ENCODE measurements at regions not wholly inside any gene's neighbourhood (a gene's known extent, or its start where the extent isn't known, plus 50 kb on each side); places are given as distances from the start of the nearest gene placed in this dataset.

DNA sequence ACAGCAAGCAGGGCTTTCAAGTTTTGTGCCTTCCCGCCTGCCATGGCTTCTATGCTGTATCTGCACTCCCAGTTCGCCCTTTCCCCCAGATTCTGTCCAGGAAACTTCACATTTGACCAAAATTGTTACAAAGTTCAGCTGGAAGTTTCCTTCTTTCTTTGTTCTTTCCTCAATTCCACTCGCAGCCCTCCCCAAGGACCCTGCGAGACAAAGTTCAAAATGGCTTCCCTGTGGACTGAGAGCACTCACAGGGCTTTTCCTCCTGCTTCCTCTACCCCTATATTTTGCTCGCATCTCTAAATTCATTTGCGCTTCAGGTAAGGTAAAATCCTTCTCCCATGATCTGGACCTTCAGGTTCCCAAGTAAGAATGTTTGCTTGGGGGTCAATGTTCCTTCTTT lies 1348.4 kb upstream of the B3GALT2 start:
- Mint-ChIP-seq H3K27me3 (no peaks in the 10 kb centered on the region), H3K4me1 (peaks cover 0 to 1% (median 0%) of the 10 kb centered on the region in 3 donors), H3K4me3 (no peak overlapping the region), H3K36me3 (no peaks in the 10 kb centered on the region), H3K9me3 (no peaks in the 10 kb centered on the region), H3K27ac (no peak overlapping the region)

DNA sequence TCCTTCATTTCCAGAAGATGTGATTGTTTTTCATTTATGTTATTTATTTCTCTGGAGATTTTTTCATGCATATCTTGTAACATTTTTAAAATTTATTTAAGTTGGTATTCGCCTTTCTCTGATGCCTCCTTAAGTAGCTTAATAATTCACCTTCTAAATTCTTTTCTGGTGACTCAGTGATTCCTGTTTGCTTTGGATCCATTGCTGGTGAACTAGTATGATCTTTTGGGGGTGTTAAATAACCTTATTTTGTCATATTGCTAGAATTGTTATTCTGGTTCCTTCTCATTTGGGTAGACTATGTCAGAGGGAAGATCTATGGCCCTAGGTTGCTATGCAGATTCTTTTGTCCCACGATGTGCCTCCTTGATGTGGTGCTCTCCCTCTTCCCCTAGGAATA lies 1347.2 kb upstream of the B3GALT2 start:
- no peak overlapping the region for H3K4me3 Mint-ChIP-seq
- H3K9me3 Mint-ChIP-seq: peaks cover 0 to 2% (median 0%) of the 10 kb centered on the region in 3 donors
- H3K4me1 Mint-ChIP-seq: peaks cover 0 to 1% (median 0%) of the 10 kb centered on the region in 3 donors
- H3K27me3 Mint-ChIP-seq: no peaks in the 10 kb centered on the region
- no peak overlapping the region for H3K27ac Mint-ChIP-seq
- H3K36me3 Mint-ChIP-seq: no peaks in the 10 kb centered on the region

DNA sequence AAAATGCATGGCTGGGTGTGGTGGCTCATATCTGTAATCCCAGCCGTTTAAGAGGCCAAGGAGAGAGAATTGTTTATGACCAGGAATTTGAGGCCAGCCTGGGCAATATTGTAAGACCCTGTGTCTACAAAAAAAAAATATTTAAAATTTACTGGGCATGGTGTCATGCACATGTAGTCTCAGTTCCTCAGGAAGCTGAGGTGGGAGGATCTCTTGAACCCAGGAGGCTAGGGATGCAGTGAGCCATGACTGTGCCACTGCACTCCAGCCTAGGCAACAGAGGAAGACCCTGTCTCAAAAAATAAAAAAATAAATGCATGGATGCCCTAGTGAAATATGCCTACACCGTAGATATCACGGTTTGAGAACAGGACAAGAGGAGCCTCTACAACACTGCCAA lies 1331.2 kb upstream of the B3GALT2 start:
- Mint-ChIP-seq H3K36me3 (no peaks in the 10 kb centered on the region), H3K9me3 (peaks cover 0 to 2% (median 0%) of the 10 kb centered on the region in 3 donors), H3K4me3 (no peak overlapping the region), H3K4me1 (no peaks in the 10 kb centered on the region), H3K27me3 (no peaks in the 10 kb centered on the region), H3K27ac (no peak overlapping the region)

DNA sequence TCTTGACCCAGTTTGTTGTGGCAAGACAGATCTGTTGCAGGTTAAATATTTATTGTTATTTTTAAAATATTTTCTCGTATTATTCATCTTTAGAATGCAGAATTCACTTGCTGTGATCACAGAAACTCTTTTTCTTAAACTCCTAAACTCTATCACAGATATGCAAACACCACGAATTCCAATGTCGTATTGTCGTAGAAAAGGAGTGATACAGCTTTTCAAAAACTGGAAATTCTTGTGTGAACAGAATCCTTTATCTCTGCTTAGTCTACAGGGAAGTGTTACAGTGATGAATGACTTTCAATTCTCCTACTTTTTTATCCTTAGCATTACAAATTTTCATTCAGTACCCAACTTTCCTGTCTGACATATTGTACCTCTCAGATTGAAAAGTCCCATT lies 1329.5 kb upstream of the B3GALT2 start:
- peaks cover 0 to 4% (median 0%) of the 10 kb centered on the region in 3 donors for H3K9me3 Mint-ChIP-seq
- H3K4me1 Mint-ChIP-seq: no peaks in the 10 kb centered on the region
- no peak overlapping the region for H3K4me3 Mint-ChIP-seq
- H3K36me3 Mint-ChIP-seq: no peaks in the 10 kb centered on the region
- H3K27me3 Mint-ChIP-seq: no peaks in the 10 kb centered on the region
- H3K27ac Mint-ChIP-seq: no peak overlapping the region

DNA sequence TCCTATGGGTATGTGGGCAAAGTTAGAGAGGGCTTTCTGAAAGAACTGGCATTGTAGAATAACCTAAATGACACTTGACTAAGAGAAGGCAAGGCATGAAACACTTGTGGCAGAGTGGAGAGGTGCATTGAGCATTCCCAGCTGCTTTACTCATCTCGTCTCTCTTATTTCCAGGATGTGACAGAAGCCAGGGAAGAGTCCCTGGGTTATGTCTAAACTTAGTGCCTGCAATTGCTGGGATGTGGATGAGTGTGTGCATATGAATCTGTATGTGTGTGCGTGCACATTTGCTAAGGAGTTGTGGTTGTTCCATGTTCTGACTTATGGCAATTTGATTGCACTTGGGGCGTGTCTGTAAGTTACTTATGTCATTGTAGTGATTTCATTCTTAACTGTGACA lies 1326.5 kb upstream of the B3GALT2 start:
- Mint-ChIP-seq H3K36me3 (no peaks in the 10 kb centered on the region), H3K4me1 (no peaks in the 10 kb centered on the region), H3K9me3 (peaks cover 3 to 15% (median 6%) of the 10 kb centered on the region in 3 donors), H3K27ac (peak overlapping the region in 1 of 3 donors; percentile 14), H3K27me3 (no peaks in the 10 kb centered on the region), H3K4me3 (no peak overlapping the region)

DNA sequence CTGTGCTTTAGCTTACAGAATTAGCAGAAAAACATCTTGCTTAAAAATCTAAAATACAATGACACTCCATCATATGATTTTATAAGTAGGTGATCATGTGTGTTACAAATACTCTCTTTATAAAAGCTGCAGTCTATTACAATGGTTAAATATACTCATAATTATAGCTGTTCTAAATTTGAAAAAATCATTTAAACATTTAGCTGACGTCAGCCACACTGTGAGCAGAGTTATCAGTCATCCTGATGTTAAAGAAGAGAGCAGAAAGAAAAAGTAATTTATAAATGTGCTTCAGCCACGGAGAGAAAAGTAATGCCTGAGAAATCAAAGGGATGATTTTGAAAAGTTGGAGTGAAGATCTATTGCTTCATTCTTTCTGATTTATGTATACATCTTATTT lies 1325.9 kb upstream of the B3GALT2 start:
- Mint-ChIP-seq H3K9me3 (peaks cover 3 to 15% (median 6%) of the 10 kb centered on the region in 3 donors), H3K27ac (no peak overlapping the region), H3K36me3 (no peaks in the 10 kb centered on the region), H3K4me1 (no peaks in the 10 kb centered on the region), H3K4me3 (no peak overlapping the region), H3K27me3 (no peaks in the 10 kb centered on the region)

DNA sequence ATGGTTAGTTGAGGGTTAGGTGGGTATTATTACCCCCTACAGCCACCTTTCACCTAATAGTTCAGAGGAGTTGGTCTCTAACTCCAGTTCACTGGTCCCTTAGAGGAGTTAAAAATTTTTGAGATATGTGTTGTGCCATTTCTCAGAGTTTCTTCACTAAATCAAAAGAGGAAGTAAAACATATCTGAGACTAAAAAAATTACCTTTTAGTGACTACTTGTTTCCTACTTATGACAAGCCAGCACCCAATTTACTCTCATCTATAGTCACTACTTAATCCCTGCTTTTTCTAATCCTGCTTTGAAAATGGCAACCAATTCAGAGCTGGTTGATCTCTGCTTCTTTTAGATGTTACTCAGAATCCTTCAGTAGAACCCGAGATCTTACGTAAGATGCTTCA lies 1316.8 kb upstream of the B3GALT2 start:
- no peaks in the 10 kb centered on the region for H3K36me3 Mint-ChIP-seq
- H3K4me1 Mint-ChIP-seq: no peaks in the 10 kb centered on the region
- no peak overlapping the region for H3K27ac Mint-ChIP-seq
- H3K4me3 Mint-ChIP-seq: no peak overlapping the region
- peaks cover 0 to 2% (median 0%) of the 10 kb centered on the region in 3 donors for H3K9me3 Mint-ChIP-seq
- no peaks in the 10 kb centered on the region for H3K27me3 Mint-ChIP-seq

DNA sequence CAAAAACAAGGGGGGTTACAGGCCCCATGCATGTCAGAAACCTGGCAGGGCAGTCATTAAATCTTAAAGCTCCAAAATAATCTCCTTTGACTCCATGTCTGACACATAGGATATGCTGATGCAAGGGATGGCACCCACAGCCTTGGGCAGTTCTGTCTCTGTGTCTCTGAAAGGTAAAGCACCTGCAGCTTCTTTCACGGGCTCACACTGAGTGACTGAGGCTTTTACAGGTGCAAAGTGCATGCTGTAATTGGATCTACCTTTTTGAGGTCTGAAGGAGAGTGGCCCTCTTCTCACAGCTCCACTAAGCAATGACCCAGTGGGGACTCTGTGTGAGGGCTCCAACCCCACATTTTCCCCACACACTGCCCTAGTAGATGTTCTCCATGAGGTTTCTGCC lies 1309.0 kb upstream of the B3GALT2 start:
- Mint-ChIP-seq H3K36me3 (no peaks in the 10 kb centered on the region), H3K9me3 (peaks cover 2 to 7% (median 3%) of the 10 kb centered on the region in 3 donors), H3K4me1 (no peaks in the 10 kb centered on the region), H3K27me3 (no peaks in the 10 kb centered on the region), H3K27ac (no peak overlapping the region), H3K4me3 (no peak overlapping the region)

DNA sequence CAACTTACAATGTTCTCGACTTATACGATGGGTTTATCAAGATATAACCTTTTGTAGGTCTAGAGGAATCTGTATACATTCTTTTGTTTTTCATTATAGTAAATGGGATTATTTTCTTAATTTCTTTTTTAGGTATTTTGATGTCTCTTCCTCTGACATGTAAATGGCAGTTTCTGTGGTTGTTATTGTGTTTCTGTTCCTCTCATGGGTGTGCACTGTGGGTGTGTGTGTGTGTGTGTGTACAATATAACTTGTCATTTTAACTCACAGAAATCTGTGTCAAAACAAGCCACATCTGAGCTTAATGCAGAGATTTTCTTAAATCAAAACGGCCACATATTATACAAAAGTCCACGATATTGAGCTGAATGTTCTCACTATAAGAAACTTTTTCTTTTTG lies 1300.8 kb upstream of the B3GALT2 start:
- Mint-ChIP-seq H3K36me3 (no peaks in the 10 kb centered on the region), H3K27me3 (no peaks in the 10 kb centered on the region), H3K9me3 (peaks cover 0 to 2% (median 2%) of the 10 kb centered on the region in 3 donors), H3K4me3 (no peak overlapping the region), H3K4me1 (no peaks in the 10 kb centered on the region), H3K27ac (no peak overlapping the region)

DNA sequence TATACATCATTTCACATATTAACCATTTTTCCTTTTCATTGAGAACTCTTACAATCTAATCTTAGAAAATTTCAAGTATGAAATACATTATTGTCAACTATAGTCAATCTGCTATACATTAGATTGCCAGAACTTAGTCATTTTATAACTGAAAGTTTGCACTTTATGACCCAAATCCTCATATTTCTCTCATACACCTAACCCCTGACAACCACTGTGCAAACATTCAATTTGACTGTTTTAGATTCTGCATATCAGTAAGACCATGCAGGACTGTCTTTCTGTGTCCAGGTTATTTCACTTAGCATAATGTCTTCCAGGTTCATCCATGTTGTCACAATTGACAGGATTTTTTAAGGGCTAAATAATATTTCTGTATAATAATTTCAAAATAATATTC lies 1299.0 kb upstream of the B3GALT2 start:
- Mint-ChIP-seq H3K9me3 (peaks cover 0 to 2% (median 2%) of the 10 kb centered on the region in 3 donors), H3K36me3 (no peaks in the 10 kb centered on the region), H3K4me3 (no peak overlapping the region), H3K27ac (no peak overlapping the region), H3K27me3 (no peaks in the 10 kb centered on the region), H3K4me1 (no peaks in the 10 kb centered on the region)

DNA sequence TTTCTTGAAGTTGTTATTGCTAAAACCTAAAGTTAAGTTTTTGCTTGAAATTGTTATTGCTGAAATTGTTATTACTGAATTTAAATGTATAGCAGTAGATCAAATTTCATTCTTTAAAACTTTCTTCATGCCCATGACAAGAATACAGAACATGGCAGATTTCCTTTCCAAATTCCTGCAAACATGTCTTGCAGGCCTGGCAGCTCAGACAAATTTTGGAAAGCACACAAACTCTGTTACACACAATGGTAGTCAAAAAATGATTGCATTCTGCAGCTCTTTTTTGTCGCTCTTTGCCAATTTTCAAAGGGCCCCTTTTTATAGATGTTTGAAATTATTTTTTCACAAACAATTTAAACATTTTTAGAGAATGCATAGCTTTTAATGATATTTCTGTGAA lies 1292.3 kb upstream of the B3GALT2 start:
- Mint-ChIP-seq H3K27me3 (no peaks in the 10 kb centered on the region), H3K36me3 (no peaks in the 10 kb centered on the region), H3K4me1 (no peaks in the 10 kb centered on the region), H3K4me3 (no peak overlapping the region), H3K9me3 (no peaks in the 10 kb centered on the region), H3K27ac (no peak overlapping the region)

DNA sequence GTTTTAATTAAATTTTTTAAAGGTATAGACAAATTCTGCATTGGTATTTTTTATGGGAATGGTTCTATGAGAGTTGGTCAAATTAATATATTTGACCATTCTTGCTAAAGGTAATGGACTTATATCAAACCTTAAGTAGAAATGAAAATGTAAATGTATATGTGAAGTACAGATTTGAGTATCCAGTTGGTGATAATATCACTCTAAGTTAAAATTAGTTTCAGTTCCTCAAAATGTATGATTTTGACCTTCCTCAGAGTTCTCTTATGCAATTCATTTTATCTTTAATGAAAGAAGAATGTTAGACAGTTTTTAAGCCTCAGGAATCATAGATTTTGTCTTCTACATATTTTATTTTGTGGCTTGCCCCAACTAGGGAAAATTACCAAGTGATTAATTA lies 1291.5 kb upstream of the B3GALT2 start:
- H3K27ac Mint-ChIP-seq: no peak overlapping the region
- H3K9me3 Mint-ChIP-seq: no peaks in the 10 kb centered on the region
- no peaks in the 10 kb centered on the region for H3K27me3 Mint-ChIP-seq
- H3K4me1 Mint-ChIP-seq: no peaks in the 10 kb centered on the region
- H3K36me3 Mint-ChIP-seq: no peaks in the 10 kb centered on the region
- no peak overlapping the region for H3K4me3 Mint-ChIP-seq

DNA sequence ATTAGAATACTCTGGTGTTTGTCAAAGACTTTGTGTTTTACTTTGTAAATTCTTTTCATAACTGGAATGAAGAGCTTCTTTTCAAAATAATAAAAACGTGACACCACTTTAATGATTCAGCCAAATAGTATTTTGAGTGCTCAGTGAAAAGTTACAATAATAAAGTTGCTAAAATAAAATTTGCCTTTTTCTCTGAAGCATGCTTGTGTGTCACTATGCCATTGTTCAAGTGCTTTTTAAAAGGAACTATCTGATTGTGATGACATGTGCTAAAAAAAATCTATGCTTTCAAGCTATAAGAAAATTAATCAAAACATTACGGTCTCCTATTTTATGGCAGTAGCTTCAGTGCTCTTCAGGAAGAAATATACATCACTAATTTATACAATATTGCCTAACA lies 1290.5 kb upstream of the B3GALT2 start:
- no peaks in the 10 kb centered on the region for H3K36me3 Mint-ChIP-seq
- no peaks in the 10 kb centered on the region for H3K4me1 Mint-ChIP-seq
- H3K4me3 Mint-ChIP-seq: no peak overlapping the region
- H3K9me3 Mint-ChIP-seq: no peaks in the 10 kb centered on the region
- no peaks in the 10 kb centered on the region for H3K27me3 Mint-ChIP-seq
- H3K27ac Mint-ChIP-seq: no peak overlapping the region

DNA sequence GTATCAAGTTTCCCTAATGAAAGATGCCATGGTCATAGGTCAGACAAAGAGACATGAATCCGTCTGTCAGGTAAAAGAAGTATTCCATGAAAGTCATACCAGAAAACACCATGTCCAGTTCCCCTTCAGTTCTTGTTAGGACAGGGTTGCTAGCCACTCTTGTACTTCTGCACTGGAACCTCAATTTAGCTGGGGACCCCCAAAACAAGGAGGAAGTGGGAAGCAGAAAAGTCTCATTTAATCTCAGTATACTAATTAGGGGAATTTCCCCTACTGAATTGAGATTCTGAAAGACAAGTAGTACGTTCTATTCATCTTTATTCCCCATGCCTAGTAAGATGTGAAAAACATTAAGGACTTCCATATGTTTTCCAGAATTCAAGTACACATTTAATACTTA lies 1289.9 kb upstream of the B3GALT2 start:
- H3K27ac Mint-ChIP-seq: no peak overlapping the region

DNA sequence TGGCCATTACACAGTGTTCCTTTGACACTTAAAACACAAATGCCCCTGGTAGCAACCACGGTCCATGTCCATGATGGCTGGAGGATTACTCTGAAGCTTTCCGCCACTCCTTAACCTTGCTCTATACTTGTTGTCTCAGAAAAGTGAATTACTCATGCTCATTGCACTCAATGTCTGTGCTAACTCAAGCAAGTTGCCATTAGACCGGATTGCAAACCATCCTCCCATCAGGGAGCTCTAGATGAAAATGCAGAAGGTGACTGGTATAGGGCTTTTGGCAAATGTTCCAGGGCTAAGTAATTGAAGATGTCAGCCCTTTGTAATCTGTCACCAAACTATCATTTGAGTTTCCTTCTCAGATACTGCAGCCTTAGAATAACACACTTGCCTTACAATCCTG lies 1288.3 kb upstream of the B3GALT2 start:
- Mint-ChIP-seq H3K36me3 (no peaks in the 10 kb centered on the region), H3K27me3 (no peaks in the 10 kb centered on the region), H3K27ac (no peak overlapping the region), H3K4me3 (no peak overlapping the region), H3K4me1 (no peaks in the 10 kb centered on the region), H3K9me3 (no peaks in the 10 kb centered on the region)

More for the DNA sequence above, 1289.9 kb upstream of the B3GALT2 start:
- H3K4me1 Mint-ChIP-seq: no peaks in the 10 kb centered on the region
- no peaks in the 10 kb centered on the region for H3K9me3 Mint-ChIP-seq
- H3K4me3 Mint-ChIP-seq: no peak overlapping the region
- no peaks in the 10 kb centered on the region for H3K27me3 Mint-ChIP-seq
- H3K36me3 Mint-ChIP-seq: no peaks in the 10 kb centered on the region

DNA sequence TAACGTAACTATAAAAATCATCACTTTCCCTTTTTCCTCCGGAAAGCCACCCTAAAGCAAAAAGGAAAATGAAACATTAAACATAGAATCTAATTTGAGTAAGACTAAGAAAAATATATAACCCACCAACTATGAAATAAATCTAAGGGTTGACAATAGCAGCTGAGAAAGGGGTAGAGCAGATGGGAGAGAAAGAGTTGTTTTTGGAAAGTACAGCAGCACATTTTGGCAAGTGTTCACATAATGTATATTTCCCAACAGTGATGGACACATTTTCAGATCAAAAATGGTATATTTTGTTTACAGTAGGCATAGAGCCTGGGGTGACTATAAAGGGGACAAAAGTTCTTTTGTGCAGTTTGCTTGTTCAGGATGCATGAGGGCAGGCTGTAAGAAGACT lies 1287.4 kb upstream of the B3GALT2 start:
- no peaks in the 10 kb centered on the region for H3K36me3 Mint-ChIP-seq
- H3K9me3 Mint-ChIP-seq: no peaks in the 10 kb centered on the region
- H3K4me1 Mint-ChIP-seq: no peaks in the 10 kb centered on the region
- no peaks in the 10 kb centered on the region for H3K27me3 Mint-ChIP-seq
- no peak overlapping the region for H3K4me3 Mint-ChIP-seq
- no peak overlapping the region for H3K27ac Mint-ChIP-seq

DNA sequence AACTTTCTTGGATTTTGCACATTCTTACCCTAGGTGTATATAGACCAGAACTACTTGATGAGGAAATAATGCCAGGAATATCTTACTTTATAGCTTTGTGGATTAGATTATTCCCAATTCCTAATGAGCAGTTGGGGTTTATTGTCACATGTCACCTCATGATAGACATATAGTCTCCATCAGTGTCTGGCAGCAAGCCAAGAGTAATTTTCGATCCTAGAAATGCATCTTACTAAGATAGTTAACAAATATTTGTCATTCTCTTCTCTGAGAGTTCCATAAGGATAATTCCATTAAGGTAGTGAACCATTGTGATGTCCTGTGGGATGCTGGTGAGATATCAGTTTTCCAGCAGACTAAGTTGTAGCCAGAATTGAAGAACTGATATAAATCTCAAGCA lies 1282.9 kb upstream of the B3GALT2 start:
- Mint-ChIP-seq H3K27ac (no peak overlapping the region), H3K27me3 (no peaks in the 10 kb centered on the region), H3K4me3 (no peak overlapping the region), H3K9me3 (peaks cover 0 to 3% (median 0%) of the 10 kb centered on the region in 3 donors), H3K36me3 (peaks cover 2% of the 10 kb centered on the region), H3K4me1 (no peaks in the 10 kb centered on the region)
